CD4-positive, alpha-beta T cell (primary cell): ENCODE measurements at regions not wholly inside any gene's neighbourhood (a gene's known extent, or its start where the extent isn't known, plus 50 kb on each side); places are given as distances from the start of the nearest gene placed in this dataset.

Source experiments
- ATAC-seq: fragments of 200-7000 bp; cut with Tn5 transposase; one replicate; pipeline ENCODE4 v1.10.0; 2022; ENCODE audit warnings: mild to moderate bottlenecking; ENCODE audit not compliant: poor library complexity
- CTCF ChIA-PET: fragments of 350-600 bp; sonication (Branson Sonifier 250); formaldehyde crosslinking; loops from one replicate; lab custom pipeline; 2021; ENCODE audit warnings: antibody characterized with exemption, inconsistent platforms; lab: Charles Lee
- POLR2A ChIA-PET: fragments of 350-600 bp; sonication (Branson Sonifier 250); formaldehyde crosslinking; loops from one replicate; lab custom pipeline; 2021; ENCODE audit warnings: antibody characterized with exemption, inconsistent platforms; lab: Charles Lee
- DNase-seq, 14 experiments: peaks; one replicate each; pipeline ENCODE4 v3.0.0-alpha.2; 2013 to 2020; ENCODE audit warnings: mixed read lengths in 2 of 14
- H3K27ac ChIP-seq, 2 donors: one replicate each; pipeline versions ENCODE4 v1.5.1 to v1.7.0; 2013; ENCODE audit warnings: low read length in 2 of 2, low read depth in 1 of 2, mild to moderate bottlenecking in 1 of 2
- H3K27me3 ChIP-seq, 2 experiments: 1 replicate in 1 of 2; 2 replicates in 1 of 2; pipeline versions ENCODE4 v1.6.1 to v1.7.0; 2013; ENCODE audit warnings: low read length in 2 of 2, control low read depth in 1 of 2, mild to moderate bottlenecking in 1 of 2, moderate library complexity in 1 of 2; ENCODE audit not compliant: insufficient read depth in 2 of 2, control insufficient read depth in 1 of 2
- H3K36me3 ChIP-seq: one replicate; pipeline ENCODE4 v1.6.1; 2013; ENCODE audit warnings: low read length, control low read depth; ENCODE audit not compliant: insufficient read depth
- H3K4me1 ChIP-seq: one replicate; pipeline ENCODE4 v1.6.1; 2013; ENCODE audit warnings: low read length, control low read depth; ENCODE audit not compliant: insufficient read depth
- H3K4me3 ChIP-seq: one replicate; pipeline ENCODE4 v1.5.1; 2013; ENCODE audit warnings: mild to moderate bottlenecking, low read length, moderate library complexity
- H3K9me3 ChIP-seq, 2 experiments: 1 replicate in 1 of 2; 2 replicates in 1 of 2; pipeline versions ENCODE4 v1.6.1 to v1.7.0; 2013; ENCODE audit warnings: low read length in 2 of 2, mild to moderate bottlenecking in 2 of 2, control low read depth in 1 of 2, moderate library complexity in 1 of 2; ENCODE audit not compliant: control insufficient read depth in 1 of 2, insufficient read depth in 1 of 2
- H3K27ac Mint-ChIP-seq: one replicate; pipeline ENCODE4 v1.8.0; 2020; ENCODE audit warnings: mixed read lengths
- H3K27me3 Mint-ChIP-seq: one replicate; pipeline ENCODE4 v1.8.0; 2021; ENCODE audit warnings: mixed read lengths
- H3K36me3 Mint-ChIP-seq: one replicate; pipeline ENCODE4 v1.8.0; 2021; ENCODE audit warnings: low read depth, mixed read lengths
- H3K4me1 Mint-ChIP-seq: one replicate; pipeline ENCODE4 v1.8.0; 2021; ENCODE audit warnings: low read depth, mixed read lengths
- H3K4me3 Mint-ChIP-seq: one replicate; pipeline ENCODE4 v1.8.0; 2020; ENCODE audit warnings: mild to moderate bottlenecking, mixed read lengths
- H3K9me3 Mint-ChIP-seq: one replicate; pipeline ENCODE4 v1.8.0; 2020; ENCODE audit warnings: mixed read lengths
- intact Hi-C, 2 experiments: fragments of 100-400 bp; cut with DNase I in 1 of 2; cut with micrococcal nuclease in 1 of 2; formaldehyde crosslinking; loops; one replicate each; pipeline versions ENCODE4 v1.15.1 to v1.9.0; 2023 to 2025; cut with DNase I, micrococcal nuclease
- TF ChIP-seq, protein P1 (sequence below): fragments of 200-600 bp; IDR thresholded peaks from one replicate; pipeline ENCODE4 v1.8.0; 2022; ENCODE audit warnings: antibody characterized with exemption, mild to moderate bottlenecking

DNA sequence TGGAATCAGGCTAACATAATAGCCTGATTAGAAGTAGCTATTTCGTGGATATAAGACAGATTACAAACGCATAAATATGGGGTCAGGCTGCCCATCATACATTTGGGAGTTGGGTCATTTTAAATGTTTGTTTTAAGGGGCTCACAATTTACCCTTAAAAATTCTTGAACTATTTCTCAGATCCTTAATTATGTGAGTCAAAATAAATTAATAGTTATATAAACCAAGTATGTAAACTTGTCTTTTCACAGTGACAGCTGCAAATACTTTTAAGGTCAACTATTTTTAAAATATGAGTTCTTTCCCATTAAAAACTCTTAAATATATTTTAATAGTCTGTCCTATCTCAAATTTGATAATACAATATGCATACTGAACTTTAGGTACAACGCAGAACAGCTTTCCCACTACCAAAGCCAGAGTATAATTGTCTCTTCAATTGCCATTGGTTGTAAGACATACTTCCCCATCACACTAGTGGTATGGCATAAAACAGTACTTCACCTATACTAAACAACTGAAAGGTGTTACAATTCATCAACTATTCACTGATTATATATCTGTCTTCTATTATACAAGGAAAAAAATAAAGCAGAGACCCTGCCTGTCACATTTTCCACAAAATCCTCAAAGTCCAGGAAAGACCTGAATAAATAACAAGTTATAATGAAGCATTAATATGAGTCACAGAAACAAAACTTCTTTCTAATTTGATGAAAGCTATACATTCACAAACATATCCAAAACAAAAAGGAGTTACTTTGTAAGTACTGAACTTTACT lies 80.8 kb upstream of the COL21A1 start:
- Histone ChIP-seq H3K4me3 (no peak overlapping the region), H3K36me3 (no peaks in the 10 kb centered on the region), H3K27me3 (no peaks in the 10 kb centered on the region), H3K27ac (no peak overlapping the region), H3K4me1 (no peaks in the 10 kb centered on the region), H3K9me3 (no peaks in the 10 kb centered on the region)
- no peak overlapping the region for H3K27ac Mint-ChIP-seq
- DNase-seq: no peak
- no peak for ATAC-seq
- H3K4me3 Mint-ChIP-seq: no peak overlapping the region
- POLR2A ChIA-PET: no interaction called here
- no peaks in the 10 kb centered on the region for H3K36me3 Mint-ChIP-seq
- H3K27me3 Mint-ChIP-seq: peaks cover 5% of the 10 kb centered on the region
- no peaks in the 10 kb centered on the region for H3K9me3 Mint-ChIP-seq
- CTCF ChIA-PET: no interaction called here
- TF ChIP-seq, protein P1, sequence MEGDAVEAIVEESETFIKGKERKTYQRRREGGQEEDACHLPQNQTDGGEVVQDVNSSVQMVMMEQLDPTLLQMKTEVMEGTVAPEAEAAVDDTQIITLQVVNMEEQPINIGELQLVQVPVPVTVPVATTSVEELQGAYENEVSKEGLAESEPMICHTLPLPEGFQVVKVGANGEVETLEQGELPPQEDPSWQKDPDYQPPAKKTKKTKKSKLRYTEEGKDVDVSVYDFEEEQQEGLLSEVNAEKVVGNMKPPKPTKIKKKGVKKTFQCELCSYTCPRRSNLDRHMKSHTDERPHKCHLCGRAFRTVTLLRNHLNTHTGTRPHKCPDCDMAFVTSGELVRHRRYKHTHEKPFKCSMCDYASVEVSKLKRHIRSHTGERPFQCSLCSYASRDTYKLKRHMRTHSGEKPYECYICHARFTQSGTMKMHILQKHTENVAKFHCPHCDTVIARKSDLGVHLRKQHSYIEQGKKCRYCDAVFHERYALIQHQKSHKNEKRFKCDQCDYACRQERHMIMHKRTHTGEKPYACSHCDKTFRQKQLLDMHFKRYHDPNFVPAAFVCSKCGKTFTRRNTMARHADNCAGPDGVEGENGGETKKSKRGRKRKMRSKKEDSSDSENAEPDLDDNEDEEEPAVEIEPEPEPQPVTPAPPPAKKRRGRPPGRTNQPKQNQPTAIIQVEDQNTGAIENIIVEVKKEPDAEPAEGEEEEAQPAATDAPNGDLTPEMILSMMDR: no peak
- no peaks in the 10 kb centered on the region for H3K4me1 Mint-ChIP-seq
- intact Hi-C loops: no loop called here

DNA sequence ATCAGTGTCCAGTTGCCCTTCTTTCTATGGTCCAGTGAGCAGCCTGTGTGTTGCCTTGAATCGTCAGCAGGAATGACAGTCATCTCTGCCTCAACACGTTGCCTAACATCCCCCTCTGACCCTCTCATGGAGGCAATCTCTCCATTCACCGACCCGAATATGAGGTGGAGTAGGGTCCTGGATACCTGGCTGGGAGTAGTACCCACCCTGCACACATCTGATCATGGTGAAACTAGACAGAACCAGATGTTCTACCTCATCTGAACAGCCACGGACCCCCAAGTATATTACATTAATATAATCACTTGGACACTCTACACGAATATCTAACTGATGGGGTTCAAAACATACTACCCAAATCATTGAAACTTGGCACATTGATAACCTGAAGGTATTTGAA lies 77.0 kb upstream of the COL21A1 start:
- intact Hi-C loops: no loop called here
- Mint-ChIP-seq H3K27ac (no peak overlapping the region), H3K4me1 (no peaks in the 10 kb centered on the region), H3K9me3 (no peaks in the 10 kb centered on the region), H3K27me3 (peaks cover 13% of the 10 kb centered on the region), H3K4me3 (no peak overlapping the region), H3K36me3 (no peaks in the 10 kb centered on the region)
- H3K4me3 ChIP-seq: no peak overlapping the region
- no peaks in the 10 kb centered on the region for H3K9me3 ChIP-seq
- ChIA-PET POLR2A (no interaction called here), CTCF (no interaction called here)
- no peaks in the 10 kb centered on the region for H3K4me1 ChIP-seq
- H3K36me3 ChIP-seq: no peaks in the 10 kb centered on the region
- H3K27me3 ChIP-seq: no peaks in the 10 kb centered on the region
- no peak for ATAC-seq
- DNase-seq: no peak
- H3K27ac ChIP-seq: no peak overlapping the region
- TF ChIP-seq, protein P1: no peak

DNA sequence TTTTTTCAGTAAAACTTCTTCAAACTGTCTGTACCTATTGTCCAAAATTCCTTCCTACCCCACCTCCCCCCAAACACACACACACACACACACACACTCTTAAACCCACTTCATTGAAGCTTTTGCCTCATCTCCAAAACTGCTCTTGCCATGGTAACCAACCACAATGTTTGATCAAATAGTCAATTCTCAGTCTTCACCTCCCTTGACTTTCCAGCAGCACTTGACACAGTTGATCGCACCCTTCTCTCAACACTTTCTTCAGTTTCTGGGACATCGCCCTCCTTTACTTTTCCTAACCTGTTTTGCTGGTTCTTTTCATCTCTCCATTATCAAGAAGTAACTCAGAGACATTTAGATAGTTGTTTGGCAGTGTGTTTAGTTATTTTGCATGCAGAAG lies 71.5 kb upstream of the COL21A1 start:
- Mint-ChIP-seq H3K27ac (no peak overlapping the region), H3K36me3 (no peaks in the 10 kb centered on the region), H3K4me3 (no peak overlapping the region), H3K4me1 (no peaks in the 10 kb centered on the region), H3K27me3 (peaks cover 8% of the 10 kb centered on the region), H3K9me3 (no peaks in the 10 kb centered on the region)
- H3K4me3 ChIP-seq: no peak overlapping the region
- H3K4me1 ChIP-seq: no peaks in the 10 kb centered on the region
- POLR2A ChIA-PET: no interaction called here
- DNase-seq: no peak
- H3K27me3 ChIP-seq: no peaks in the 10 kb centered on the region
- TF ChIP-seq, protein P1: no peak
- no peaks in the 10 kb centered on the region for H3K36me3 ChIP-seq
- H3K9me3 ChIP-seq: no peaks in the 10 kb centered on the region
- ATAC-seq: no peak
- CTCF ChIA-PET: no interaction called here
- no peak overlapping the region for H3K27ac ChIP-seq
- intact Hi-C loops: no loop called here
